ENCODE measurements at regions not wholly inside any gene's neighbourhood (a gene's known extent, or its start where the extent isn't known, plus 50 kb on each side); places are given as distances from the start of the nearest gene placed in this dataset.

DNA sequence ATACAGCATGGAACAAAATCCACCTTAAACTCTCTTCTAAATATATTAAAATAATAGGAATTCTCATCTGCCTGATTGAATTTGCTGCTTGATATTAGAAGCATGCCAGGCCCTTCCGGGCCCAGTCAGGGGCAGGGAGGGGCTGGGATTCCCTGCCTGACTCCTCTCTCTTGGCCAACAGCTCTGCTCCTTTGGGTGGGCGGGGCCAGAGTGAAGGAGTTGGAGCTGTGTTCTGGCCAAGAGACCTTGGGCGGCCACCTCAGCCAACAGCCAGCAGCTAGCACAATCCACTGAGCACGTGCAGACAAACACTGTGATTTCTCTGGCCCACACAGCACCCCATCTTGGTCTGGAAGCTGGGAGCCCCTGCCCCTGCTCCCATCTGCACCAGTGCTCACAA lies 140.3 kb downstream of the PJA1 start:
- H3K4me1 Mint-ChIP-seq: peaks cover 0 to 2% (median 0%) of the 10 kb centered on the region in 4 donors
- H3K9me3 Mint-ChIP-seq: no peaks in the 10 kb centered on the region
- no peaks in the 10 kb centered on the region for H3K9me3 ChIP-seq (ENCODE audit: control insufficient read depth in 1 of 2, low read length in 2 of 2)
- H3K36me3 ChIP-seq (ENCODE audit: insufficient read depth, low read length): no peaks in the 10 kb centered on the region
- CTCF ChIA-PET (ENCODE audit: partially characterized antibody): no interaction called here
- H3K27me3 ChIP-seq (ENCODE audit: insufficient read depth, low read length): no peaks in the 10 kb centered on the region
- H3K36me3 Mint-ChIP-seq: no peaks in the 10 kb centered on the region
- POLR2A ChIA-PET (ENCODE audit: partially characterized antibody): no interaction called here
- H3K27ac Mint-ChIP-seq: no peak overlapping the region
- H3K4me3 Mint-ChIP-seq: no peak overlapping the region
- no peaks in the 10 kb centered on the region for H3K27me3 Mint-ChIP-seq
- no peak overlapping the region for H3K4me3 ChIP-seq (ENCODE audit: low read length in 2 of 2)
- no peaks in the 10 kb centered on the region for H3K4me1 ChIP-seq (ENCODE audit: insufficient read depth, low read length)
- intact Hi-C loops (cut with micrococcal nuclease): no loop called here
- no peak overlapping the region for H3K27ac ChIP-seq (ENCODE audit: low read depth, low read length)
- DNase-seq: no peak

DNA sequence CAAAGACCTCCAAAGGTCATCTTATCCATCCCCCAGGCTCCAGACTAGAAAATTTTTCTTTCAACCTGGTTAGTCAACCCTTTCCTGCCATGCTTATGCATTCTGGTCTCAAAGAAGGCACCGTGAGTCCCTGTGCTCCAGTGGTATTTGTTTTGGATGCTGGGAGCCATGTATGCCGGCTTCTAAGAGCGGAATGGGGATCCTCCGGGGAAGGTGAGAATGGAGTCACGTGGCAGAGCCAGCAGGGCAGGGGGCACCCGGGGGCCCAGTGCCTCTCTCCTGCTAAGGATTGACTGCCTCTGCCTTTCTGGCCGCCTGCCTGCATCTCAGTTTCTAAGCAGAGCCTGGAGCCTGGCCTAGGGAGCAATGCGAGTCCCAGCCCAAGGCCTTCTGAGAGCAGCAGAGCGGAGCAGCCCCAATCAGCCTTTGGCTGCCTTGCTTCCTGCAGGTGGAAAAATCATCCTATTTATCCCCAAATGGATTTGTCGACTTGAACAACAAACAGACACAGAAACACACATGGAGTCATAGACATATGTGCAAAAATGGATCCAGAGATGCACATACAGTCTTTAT lies 141.0 kb downstream of the PJA1 start:
- Mint-ChIP-seq H3K4me3 (no peak overlapping the region), H3K4me1 (peaks cover 0 to 2% (median 0%) of the 10 kb centered on the region in 4 donors), H3K36me3 (no peaks in the 10 kb centered on the region), H3K27ac (no peak overlapping the region), H3K27me3 (no peaks in the 10 kb centered on the region), H3K9me3 (no peaks in the 10 kb centered on the region)
- CTCF ChIA-PET (ENCODE audit: partially characterized antibody): no interaction called here
- intact Hi-C loops (cut with micrococcal nuclease): no loop called here
- DNase-seq: no peak
- Histone ChIP-seq H3K27me3 (ENCODE audit: insufficient read depth, low read length) (no peaks in the 10 kb centered on the region), H3K36me3 (ENCODE audit: insufficient read depth, low read length) (no peaks in the 10 kb centered on the region), H3K4me1 (ENCODE audit: insufficient read depth, low read length) (no peaks in the 10 kb centered on the region), H3K4me3 (ENCODE audit: low read length in 2 of 2) (no peak overlapping the region), H3K9me3 (ENCODE audit: control insufficient read depth in 1 of 2, low read length in 2 of 2) (no peaks in the 10 kb centered on the region), H3K27ac (ENCODE audit: low read depth, low read length) (no peak overlapping the region)
- POLR2A ChIA-PET (ENCODE audit: partially characterized antibody): no interaction called here

DNA sequence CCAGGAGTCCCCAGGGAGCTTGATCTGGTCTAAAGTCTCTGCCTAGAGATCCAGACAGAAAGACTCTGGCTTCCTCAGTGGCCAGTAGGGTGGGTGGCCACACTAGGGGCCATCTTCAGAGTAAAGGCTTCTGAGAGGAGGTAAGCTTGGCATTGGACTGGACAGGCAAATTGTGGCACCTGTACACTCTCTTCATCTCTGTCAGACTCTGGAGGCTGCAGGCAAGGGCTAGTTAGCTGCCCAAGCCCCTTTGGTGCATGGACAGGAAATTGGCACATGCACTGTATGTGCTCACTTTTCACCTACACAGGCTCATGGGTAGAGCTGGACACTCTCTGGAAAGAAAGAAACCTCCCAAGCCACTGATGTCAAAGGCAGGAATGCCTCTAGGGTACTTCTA lies 142.8 kb downstream of the PJA1 start:
- H3K27me3 Mint-ChIP-seq: no peaks in the 10 kb centered on the region
- H3K4me1 Mint-ChIP-seq: no peaks in the 10 kb centered on the region
- no peak for DNase-seq
- H3K27ac ChIP-seq (ENCODE audit: low read depth, low read length): no peak overlapping the region
- H3K9me3 ChIP-seq (ENCODE audit: control insufficient read depth in 1 of 2, low read length in 2 of 2): no peaks in the 10 kb centered on the region
- no peaks in the 10 kb centered on the region for H3K4me1 ChIP-seq (ENCODE audit: insufficient read depth, low read length)
- no peak overlapping the region for H3K4me3 Mint-ChIP-seq
- H3K27me3 ChIP-seq (ENCODE audit: insufficient read depth, low read length): no peaks in the 10 kb centered on the region
- no peaks in the 10 kb centered on the region for H3K36me3 Mint-ChIP-seq
- CTCF ChIA-PET (ENCODE audit: partially characterized antibody): no interaction called here
- no peaks in the 10 kb centered on the region for H3K36me3 ChIP-seq (ENCODE audit: insufficient read depth, low read length)
- H3K27ac Mint-ChIP-seq: no peak overlapping the region
- H3K9me3 Mint-ChIP-seq: no peaks in the 10 kb centered on the region
- POLR2A ChIA-PET (ENCODE audit: partially characterized antibody): no interaction called here
- intact Hi-C loops (cut with micrococcal nuclease): no loop called here
- H3K4me3 ChIP-seq (ENCODE audit: low read length in 2 of 2): no peak overlapping the region

DNA sequence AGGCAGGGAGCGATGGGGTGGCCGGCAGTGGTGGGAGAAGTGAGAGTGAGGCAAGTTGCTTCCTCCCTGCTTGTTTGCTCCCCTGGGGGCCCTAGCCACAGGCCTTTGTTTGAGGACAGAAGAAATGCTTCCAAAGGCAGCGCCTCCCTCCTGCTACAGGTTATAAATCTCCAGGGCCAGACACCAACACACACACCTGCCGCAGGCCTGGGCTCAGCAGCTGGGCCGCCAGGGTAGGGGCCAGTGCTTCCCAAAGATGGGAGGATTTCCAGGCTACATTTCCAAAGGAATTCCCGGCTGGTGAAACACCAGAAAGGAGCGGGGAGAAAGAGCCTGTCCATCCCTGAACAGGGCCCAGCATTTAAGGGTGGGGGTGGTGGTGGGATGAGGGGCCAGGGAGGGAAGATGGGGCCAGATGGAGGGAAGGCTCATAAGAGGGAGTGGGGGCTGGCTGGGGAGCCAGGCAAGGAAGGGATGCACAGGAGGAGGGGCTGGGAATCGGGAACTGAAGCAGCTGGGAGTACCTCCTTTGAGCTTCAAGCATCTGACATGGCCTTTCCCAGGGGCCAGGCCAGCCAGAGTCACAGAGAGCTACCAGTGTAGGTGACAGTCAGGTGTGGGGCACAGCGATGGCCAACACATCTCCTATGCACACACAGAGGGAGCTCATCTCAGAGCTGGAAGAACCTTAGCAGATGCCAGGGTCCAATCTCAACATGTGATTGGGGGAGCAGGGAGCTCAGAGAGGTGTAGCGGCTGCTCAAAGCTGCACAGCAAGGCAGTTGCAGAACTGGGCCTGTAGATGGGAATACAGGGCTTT lies 143.9 kb downstream of the PJA1 start:
- no peaks in the 10 kb centered on the region for H3K4me1 ChIP-seq (ENCODE audit: insufficient read depth, low read length)
- intact Hi-C loops (cut with micrococcal nuclease): no loop called here
- H3K9me3 ChIP-seq (ENCODE audit: control insufficient read depth in 1 of 2, low read length in 2 of 2): no peaks in the 10 kb centered on the region
- POLR2A ChIA-PET (ENCODE audit: partially characterized antibody): no interaction called here
- no peaks in the 10 kb centered on the region for H3K36me3 ChIP-seq (ENCODE audit: insufficient read depth, low read length)
- no peak overlapping the region for H3K27ac ChIP-seq (ENCODE audit: low read depth, low read length)
- Mint-ChIP-seq H3K27ac (no peak overlapping the region), H3K27me3 (no peaks in the 10 kb centered on the region), H3K36me3 (no peaks in the 10 kb centered on the region), H3K4me3 (no peak overlapping the region), H3K4me1 (no peaks in the 10 kb centered on the region), H3K9me3 (no peaks in the 10 kb centered on the region)
- no peak for DNase-seq
- CTCF ChIA-PET (ENCODE audit: partially characterized antibody): no interaction called here
- H3K27me3 ChIP-seq (ENCODE audit: insufficient read depth, low read length): no peaks in the 10 kb centered on the region
- no peak overlapping the region for H3K4me3 ChIP-seq (ENCODE audit: low read length in 2 of 2)

DNA sequence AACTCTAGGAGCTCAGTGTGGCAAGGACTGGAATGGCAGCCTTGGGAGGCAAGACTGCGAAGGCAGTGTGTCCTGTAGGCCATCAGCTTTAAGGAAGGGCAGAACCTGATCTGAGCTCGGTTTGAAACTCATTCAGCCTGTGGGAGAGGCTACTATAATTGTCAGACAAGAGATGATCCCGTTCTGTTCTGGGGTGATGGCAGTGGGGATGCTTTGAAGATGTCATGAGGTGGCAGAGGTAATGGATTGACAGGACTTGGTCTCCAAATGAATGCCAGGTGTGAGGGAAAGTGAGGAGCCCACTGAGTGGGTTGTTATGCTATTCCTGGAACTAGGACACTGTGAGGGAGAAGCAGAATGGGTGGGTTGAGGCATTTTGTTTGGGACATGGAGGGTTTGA lies 144.9 kb downstream of the PJA1 start:
- POLR2A ChIA-PET (ENCODE audit: partially characterized antibody): no interaction called here
- no peaks in the 10 kb centered on the region for H3K36me3 Mint-ChIP-seq

DNA sequence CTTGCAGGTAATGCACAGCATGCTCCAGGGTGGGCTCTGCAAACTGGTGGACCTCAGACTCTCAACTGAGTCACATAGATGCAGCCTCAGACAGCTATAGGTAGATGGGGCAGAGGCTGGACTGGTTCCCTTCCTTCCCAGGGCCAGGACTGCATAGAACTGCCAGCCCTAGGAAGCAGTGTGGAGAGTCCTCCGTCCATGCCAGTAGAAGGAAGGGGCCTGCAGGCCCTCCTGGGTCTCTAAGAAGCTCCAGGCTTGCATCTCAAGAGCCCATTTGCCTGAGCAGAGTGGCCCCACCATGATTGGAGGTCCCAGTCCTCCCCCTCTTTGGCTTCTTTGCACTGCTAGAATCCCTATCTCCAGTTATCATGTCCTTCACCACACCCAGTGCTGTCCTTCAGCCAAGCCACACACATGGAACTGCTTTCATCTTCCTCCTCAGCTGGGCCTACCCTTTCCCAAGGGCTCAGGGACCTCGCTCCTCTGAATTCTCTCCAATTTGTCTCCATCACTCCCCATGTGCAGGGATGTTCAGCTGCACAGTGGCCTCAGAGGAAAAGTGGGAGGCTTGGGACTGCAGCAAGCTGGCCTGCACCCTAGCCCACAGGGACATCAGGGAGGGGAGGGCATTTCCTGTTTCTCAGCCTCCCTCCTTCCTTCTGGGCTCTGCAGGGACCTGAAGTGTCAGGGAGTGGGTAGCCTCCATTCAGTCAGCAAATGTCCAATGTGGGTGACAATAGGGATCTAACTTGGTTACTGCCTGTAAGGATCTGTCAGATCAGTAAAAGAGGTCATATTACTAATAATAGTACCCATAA lies 146.0 kb downstream of the PJA1 start:
- Mint-ChIP-seq H3K4me1 (no peaks in the 10 kb centered on the region), H3K4me3 (no peak overlapping the region), H3K36me3 (no peaks in the 10 kb centered on the region), H3K27ac (no peak overlapping the region), H3K9me3 (no peaks in the 10 kb centered on the region), H3K27me3 (no peaks in the 10 kb centered on the region)
- CTCF ChIA-PET (ENCODE audit: partially characterized antibody): no interaction called here
- Histone ChIP-seq H3K4me1 (ENCODE audit: insufficient read depth, low read length) (no peaks in the 10 kb centered on the region), H3K4me3 (ENCODE audit: low read length in 2 of 2) (no peak overlapping the region), H3K36me3 (ENCODE audit: insufficient read depth, low read length) (no peaks in the 10 kb centered on the region), H3K9me3 (ENCODE audit: control insufficient read depth in 1 of 2, low read length in 2 of 2) (no peaks in the 10 kb centered on the region), H3K27me3 (ENCODE audit: insufficient read depth, low read length) (no peaks in the 10 kb centered on the region), H3K27ac (ENCODE audit: low read depth, low read length) (no peak overlapping the region)
- intact Hi-C loops (cut with micrococcal nuclease): no loop called here
- no peak for DNase-seq
- POLR2A ChIA-PET (ENCODE audit: partially characterized antibody): no interaction called here

More for the DNA sequence above, 144.9 kb downstream of the PJA1 start:
- no peaks in the 10 kb centered on the region for H3K4me1 Mint-ChIP-seq
- H3K9me3 ChIP-seq (ENCODE audit: control insufficient read depth in 1 of 2, low read length in 2 of 2): no peaks in the 10 kb centered on the region
- no peak overlapping the region for H3K4me3 Mint-ChIP-seq
- H3K27me3 Mint-ChIP-seq: no peaks in the 10 kb centered on the region
- no peak overlapping the region for H3K4me3 ChIP-seq (ENCODE audit: low read length in 2 of 2)
- no peaks in the 10 kb centered on the region for H3K9me3 Mint-ChIP-seq
- H3K4me1 ChIP-seq (ENCODE audit: insufficient read depth, low read length): no peaks in the 10 kb centered on the region
- intact Hi-C loops (cut with micrococcal nuclease): no loop called here
- H3K27ac ChIP-seq (ENCODE audit: low read depth, low read length): no peak overlapping the region
- no peak overlapping the region for H3K27ac Mint-ChIP-seq
- H3K36me3 ChIP-seq (ENCODE audit: insufficient read depth, low read length): no peaks in the 10 kb centered on the region
- H3K27me3 ChIP-seq (ENCODE audit: insufficient read depth, low read length): no peaks in the 10 kb centered on the region
- CTCF ChIA-PET (ENCODE audit: partially characterized antibody): no interaction called here
- no peak for DNase-seq

DNA sequence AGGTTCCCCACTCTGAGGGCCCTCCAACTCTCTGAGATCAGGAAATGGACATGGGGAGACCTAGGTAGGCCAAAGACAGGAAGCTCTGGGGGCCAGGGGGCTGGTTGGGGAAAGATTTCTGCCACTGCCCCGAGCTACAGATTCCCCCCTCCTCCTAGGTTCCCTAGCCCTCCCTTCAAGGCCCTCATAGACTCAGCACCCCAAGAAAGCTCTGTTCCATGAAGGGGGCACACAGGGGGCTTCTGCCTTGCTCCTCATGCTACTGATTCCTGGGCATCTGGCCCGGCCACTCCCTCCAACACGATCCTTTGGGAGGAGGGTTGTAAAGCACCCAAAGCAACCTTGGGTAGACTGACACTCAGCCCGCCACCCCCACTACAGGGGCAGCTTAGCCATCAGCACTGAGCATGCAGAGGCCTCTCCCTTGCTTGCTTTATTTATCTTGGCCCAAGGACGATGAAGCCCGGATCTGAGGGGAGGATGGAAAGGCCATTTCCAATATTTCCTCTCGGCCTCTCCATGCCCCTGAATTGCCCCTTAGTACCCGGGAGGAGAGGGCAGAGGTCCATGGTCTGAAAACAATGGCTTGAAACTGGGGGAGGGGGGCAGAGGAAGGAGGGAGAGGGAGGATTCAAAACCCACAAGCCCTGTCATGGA lies 146.7 kb downstream of the PJA1 start:
- H3K4me1 ChIP-seq (ENCODE audit: insufficient read depth, low read length): no peaks in the 10 kb centered on the region
- H3K27ac ChIP-seq (ENCODE audit: low read depth, low read length): no peak overlapping the region
- intact Hi-C loops (cut with micrococcal nuclease): no loop called here
- no peak for DNase-seq
- no peaks in the 10 kb centered on the region for H3K9me3 ChIP-seq (ENCODE audit: control insufficient read depth in 1 of 2, low read length in 2 of 2)
- H3K27me3 ChIP-seq (ENCODE audit: insufficient read depth, low read length): no peaks in the 10 kb centered on the region
- Mint-ChIP-seq H3K4me3 (no peak overlapping the region), H3K27ac (no peak overlapping the region), H3K27me3 (no peaks in the 10 kb centered on the region), H3K4me1 (no peaks in the 10 kb centered on the region), H3K9me3 (no peaks in the 10 kb centered on the region), H3K36me3 (no peaks in the 10 kb centered on the region)
- ChIA-PET POLR2A (ENCODE audit: partially characterized antibody) (no interaction called here), CTCF (ENCODE audit: partially characterized antibody) (no interaction called here)
- H3K4me3 ChIP-seq (ENCODE audit: low read length in 2 of 2): no peak overlapping the region
- H3K36me3 ChIP-seq (ENCODE audit: insufficient read depth, low read length): no peaks in the 10 kb centered on the region

Measured in CD4-positive, alpha-beta memory T cell (primary cell).